Tibial nerve (tissue), 4 donors: ENCODE measurements at regions not wholly inside any gene's neighbourhood (a gene's known extent, or its start where the extent isn't known, plus 50 kb on each side); places are given as distances from the start of the nearest gene placed in this dataset.

Experiments
- CTCF ChIP-seq, 5 experiments: fragments of 200-600 bp in 3 of 5; fragments of 450-650 bp in 2 of 5; sonication (generic) in 3 of 5; IDR thresholded peaks; one replicate each; pipeline ENCODE4 v1.5.1; 2016 to 2019; ENCODE audit warnings: antibody characterized with exemption in 5 of 5, mild to moderate bottlenecking in 3 of 5, moderate library complexity in 2 of 5
- EP300 ChIP-seq, 2 donors: sonication (generic); formaldehyde crosslinking; IDR thresholded peaks; one replicate each; pipeline ENCODE4 v1.6.1; 2017; ENCODE audit warnings: antibody characterized with exemption in 2 of 2, mild to moderate bottlenecking in 1 of 2
- POLR2A ChIP-seq, 2 donors: fragments of 450-650 bp; IDR thresholded peaks; one replicate each; pipeline ENCODE4 v1.6.1; 2017; ENCODE audit warnings: antibody characterized with exemption in 2 of 2, mild to moderate bottlenecking in 2 of 2, moderate library complexity in 2 of 2

- TF ChIP-seq CTCF (IDR thresholded peaks at IDR 0.05), result no peak
- TF ChIP-seq EP300 (IDR thresholded peaks at IDR 0.05), result no peak
- no peak for TF ChIP-seq POLR2A (IDR thresholded peaks at IDR 0.05)
Measured at GRCh38 chr3:69530554-69530953, 144.7 kb upstream of the FRMD4B start.
